ENCODE measurements at regions not wholly inside any gene's neighbourhood (a gene's known extent, or its start where the extent isn't known, plus 50 kb on each side); places are given as distances from the start of the nearest gene placed in this dataset.

DNA sequence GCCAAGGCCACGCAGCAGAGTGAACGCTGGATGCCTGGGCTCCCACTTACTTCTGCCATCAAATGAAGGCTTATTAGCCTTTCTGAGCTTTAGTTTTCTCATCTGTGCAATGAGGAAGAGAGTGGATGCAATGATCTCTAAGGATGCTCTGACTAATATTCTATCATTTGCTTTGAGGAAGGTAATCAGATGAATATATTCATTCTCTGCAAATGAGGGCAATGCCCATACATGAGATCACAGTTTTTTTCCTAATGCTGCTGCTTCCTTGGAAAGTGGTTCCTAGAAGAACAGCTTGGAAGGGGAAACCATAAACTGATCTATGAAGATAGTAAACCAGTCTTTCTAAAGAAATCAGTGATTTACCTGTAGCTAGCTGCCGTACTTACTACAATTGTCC, 152.4 kb downstream of the NSG2 start:
- H3K4me3 ChIP-seq (ENCODE audit: control insufficient read depth, low read depth, low read length): no peak overlapping the region
- TF ChIP-seq, protein P1, sequence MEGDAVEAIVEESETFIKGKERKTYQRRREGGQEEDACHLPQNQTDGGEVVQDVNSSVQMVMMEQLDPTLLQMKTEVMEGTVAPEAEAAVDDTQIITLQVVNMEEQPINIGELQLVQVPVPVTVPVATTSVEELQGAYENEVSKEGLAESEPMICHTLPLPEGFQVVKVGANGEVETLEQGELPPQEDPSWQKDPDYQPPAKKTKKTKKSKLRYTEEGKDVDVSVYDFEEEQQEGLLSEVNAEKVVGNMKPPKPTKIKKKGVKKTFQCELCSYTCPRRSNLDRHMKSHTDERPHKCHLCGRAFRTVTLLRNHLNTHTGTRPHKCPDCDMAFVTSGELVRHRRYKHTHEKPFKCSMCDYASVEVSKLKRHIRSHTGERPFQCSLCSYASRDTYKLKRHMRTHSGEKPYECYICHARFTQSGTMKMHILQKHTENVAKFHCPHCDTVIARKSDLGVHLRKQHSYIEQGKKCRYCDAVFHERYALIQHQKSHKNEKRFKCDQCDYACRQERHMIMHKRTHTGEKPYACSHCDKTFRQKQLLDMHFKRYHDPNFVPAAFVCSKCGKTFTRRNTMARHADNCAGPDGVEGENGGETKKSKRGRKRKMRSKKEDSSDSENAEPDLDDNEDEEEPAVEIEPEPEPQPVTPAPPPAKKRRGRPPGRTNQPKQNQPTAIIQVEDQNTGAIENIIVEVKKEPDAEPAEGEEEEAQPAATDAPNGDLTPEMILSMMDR (IDR thresholded peaks at IDR 0.05; ENCODE audit: control insufficient read depth, insufficient read depth, low read depth, low read length, missing control alignments): no peak
- no peak for DNase-seq (ENCODE audit: low read depth)

DNA sequence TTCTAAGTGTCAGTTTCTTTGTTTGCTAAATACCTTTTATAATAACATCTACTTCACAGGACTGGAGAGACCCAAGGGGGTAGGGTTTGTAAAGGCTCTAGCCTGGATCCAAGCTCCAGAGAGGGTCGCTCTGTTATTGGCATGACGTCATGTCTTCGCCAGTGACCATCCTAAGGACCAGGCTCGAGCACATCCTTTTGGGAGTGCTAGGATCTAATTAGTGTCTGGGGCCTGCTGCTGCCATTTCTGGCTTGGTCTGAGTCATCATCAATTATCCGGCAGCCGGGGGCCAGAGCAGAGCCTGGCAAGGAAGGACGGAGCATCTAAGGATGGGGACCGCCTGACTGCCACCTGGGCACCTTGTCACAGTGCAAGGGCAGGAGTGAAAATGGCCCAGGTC, 153.0 kb downstream of the NSG2 start:
- no peak overlapping the region for H3K4me3 ChIP-seq (ENCODE audit: control insufficient read depth, low read depth, low read length)
- TF ChIP-seq, protein P1 (IDR thresholded peaks at IDR 0.05; ENCODE audit: control insufficient read depth, insufficient read depth, low read depth, low read length, missing control alignments): no peak
- DNase-seq (ENCODE audit: low read depth): no peak

DNA sequence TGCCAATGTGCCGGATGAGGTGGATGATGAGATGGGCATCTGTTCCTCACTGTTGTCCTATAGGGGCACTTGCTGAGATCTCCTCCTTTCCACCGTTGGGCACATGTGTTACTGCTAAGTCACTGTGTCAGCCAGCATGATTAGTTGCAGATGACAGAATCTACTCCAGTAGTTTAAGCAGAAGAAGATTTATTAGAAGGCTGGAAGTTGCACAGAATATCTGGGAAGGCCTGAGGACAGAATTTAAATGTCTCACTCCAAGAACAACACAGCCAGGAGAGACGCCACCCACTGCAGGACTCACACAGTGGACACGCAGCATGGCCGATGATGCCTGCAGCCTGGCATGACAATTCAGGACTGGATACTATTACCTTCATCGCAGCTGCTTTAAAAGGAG, 157.5 kb downstream of the NSG2 start:
- no peak for DNase-seq (ENCODE audit: low read depth)
- TF ChIP-seq, protein P1 (IDR thresholded peaks at IDR 0.05; ENCODE audit: control insufficient read depth, insufficient read depth, low read depth, low read length, missing control alignments): no peak
- no peak overlapping the region for H3K4me3 ChIP-seq (ENCODE audit: control insufficient read depth, low read depth, low read length)

DNA sequence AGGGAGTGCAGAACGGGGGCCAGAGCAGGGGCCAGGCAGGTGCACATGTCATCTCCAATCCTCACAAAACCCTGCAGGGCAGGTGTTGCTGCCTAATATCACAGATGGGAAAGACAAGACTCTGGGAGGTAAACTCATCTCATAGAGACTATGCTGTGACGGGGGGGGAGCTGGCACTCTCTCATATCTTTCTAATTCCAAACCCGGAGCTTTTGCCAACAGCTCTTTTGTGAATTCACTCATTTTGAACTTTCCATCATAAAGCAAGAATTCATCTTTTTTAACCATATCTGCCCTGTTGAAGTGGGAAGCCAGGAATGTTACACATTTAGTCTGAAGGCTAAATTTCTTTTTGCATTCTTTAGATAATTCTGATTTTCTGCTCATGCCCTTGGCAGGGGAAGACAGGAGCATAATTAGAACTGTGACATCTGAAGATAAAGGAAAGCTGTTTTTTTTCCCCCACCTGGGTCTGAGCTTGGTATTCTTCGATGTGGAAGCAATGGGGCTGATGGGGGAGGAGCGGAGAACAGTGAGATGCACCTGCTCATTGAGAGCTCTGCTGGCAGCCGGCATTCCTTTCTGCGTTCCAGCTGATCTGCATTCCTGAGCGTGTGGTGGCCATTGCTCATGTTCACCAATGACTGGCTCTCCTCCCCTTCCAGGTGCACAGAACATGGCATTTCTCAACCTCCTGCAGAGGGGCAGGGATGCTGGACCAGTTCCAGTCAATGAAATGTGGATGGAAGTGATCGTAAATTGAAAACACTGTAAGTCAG, 159.2 kb downstream of the NSG2 start:
- TF ChIP-seq, protein P1 (IDR thresholded peaks at IDR 0.05; ENCODE audit: control insufficient read depth, insufficient read depth, low read depth, low read length, missing control alignments): no peak
- DNase-seq (ENCODE audit: low read depth): no peak
- H3K4me3 ChIP-seq (ENCODE audit: control insufficient read depth, low read depth, low read length): no peak overlapping the region

DNA sequence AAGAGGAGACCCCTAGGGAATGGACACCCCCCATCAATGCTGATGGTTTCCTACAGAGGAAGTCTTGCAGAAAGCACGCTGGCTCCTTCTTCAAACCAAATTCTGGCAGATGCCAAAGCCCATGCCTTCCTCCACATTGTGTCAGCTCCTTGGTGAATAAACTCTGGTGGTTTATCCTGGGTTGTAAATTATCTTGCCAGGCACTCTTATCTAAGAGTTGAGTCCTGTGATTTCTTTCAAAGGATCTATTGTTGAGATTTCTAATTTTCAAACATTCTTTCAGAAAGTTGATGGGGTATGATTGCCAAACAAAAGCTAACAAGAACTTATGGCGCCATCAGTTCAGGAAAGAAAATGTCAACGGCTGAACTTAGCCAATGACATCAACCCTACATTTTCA, 160.4 kb downstream of the NSG2 start:
- DNase-seq (ENCODE audit: low read depth): no peak
- TF ChIP-seq, protein P1 (IDR thresholded peaks at IDR 0.05; ENCODE audit: control insufficient read depth, insufficient read depth, low read depth, low read length, missing control alignments): no peak

DNA sequence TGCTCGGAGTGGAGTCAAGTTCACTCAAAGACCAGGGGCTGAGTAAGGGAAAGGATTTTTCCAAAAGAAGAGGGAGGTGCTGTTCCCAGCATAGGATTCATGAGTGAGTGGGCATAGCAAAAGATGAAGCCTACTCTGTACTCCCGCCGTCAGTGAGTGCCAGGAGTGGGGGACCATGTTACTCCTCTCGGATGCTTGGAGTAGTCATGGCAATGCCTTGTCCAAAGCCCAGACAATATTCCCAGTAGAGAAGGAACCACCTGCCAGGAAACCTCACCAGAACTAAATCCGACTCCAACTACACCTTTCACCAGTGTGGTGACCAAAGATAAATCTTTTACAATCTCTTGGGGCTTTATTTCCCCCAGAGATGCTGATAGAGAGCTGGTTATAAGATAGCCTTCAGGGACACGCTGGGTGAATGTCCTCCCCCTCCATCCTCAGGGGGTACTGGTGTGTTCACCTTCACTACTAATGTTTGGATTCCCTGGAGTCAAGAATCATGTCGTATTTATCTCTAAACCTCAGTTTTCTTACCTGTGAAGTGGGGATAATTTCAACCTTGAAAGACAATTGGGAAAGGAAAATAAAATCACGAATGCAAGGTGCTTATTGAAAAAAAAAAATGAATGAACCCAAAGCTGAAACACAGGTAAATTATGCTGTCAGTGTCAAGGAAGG, 165.2 kb downstream of the NSG2 start:
- no peak for DNase-seq (ENCODE audit: low read depth)
- TF ChIP-seq, protein P1 (IDR thresholded peaks at IDR 0.05; ENCODE audit: control insufficient read depth, insufficient read depth, low read depth, low read length, missing control alignments): no peak

More for the DNA sequence above, 160.4 kb downstream of the NSG2 start:
- no peak overlapping the region for H3K4me3 ChIP-seq (ENCODE audit: control insufficient read depth, low read depth, low read length)

More for the DNA sequence above, 165.2 kb downstream of the NSG2 start:
- no peak overlapping the region for H3K4me3 ChIP-seq (ENCODE audit: control insufficient read depth, low read depth, low read length)

All from AG09309 (cell line).